ENCODE measurements at regions not wholly inside any gene's neighbourhood (a gene's known extent, or its start where the extent isn't known, plus 50 kb on each side); places are given as distances from the start of the nearest gene placed in this dataset.

DNA sequence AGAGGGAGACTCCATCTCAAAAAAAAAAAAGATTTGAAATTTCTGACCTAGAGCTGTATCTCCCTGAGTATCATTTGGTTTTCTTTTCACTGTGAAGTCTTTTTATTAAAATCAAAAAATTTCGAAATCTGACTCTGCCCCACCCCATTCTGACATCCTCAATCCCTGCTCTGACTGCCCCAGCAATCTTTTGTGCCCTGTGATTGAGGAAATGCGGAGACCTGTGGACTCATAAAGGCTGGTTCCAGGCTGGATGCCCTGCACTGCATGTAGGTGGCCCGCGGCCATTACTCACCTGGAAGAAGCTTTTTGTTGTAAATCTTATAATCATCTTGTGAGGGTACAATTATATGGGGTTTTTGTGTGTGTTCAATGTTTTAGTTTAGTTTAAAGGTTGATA, 147.3 kb upstream of the SEMA6D start:
- Mint-ChIP-seq H3K4me3 (ENCODE audit: unreplicated experiment) (no peak overlapping the region), H3K27ac (ENCODE audit: unreplicated experiment) (no peak overlapping the region), H3K4me1 (ENCODE audit: low read depth, unreplicated experiment) (peaks cover 8% of the 10 kb centered on the region), H3K9me3 (ENCODE audit: unreplicated experiment) (no peaks in the 10 kb centered on the region), H3K27me3 (ENCODE audit: low read depth, unreplicated experiment) (no peaks in the 10 kb centered on the region), H3K36me3 (ENCODE audit: low read depth, unreplicated experiment) (no peaks in the 10 kb centered on the region)
- Histone ChIP-seq H3K79me2 (ENCODE audit: insufficient read depth, low read length) (no peaks in the 10 kb centered on the region), H3K4me3 (ENCODE audit: insufficient read depth, low read depth, low read length) (no peak overlapping the region), H3K9ac (ENCODE audit: low read length) (no peak overlapping the region), H3K36me3 (ENCODE audit: insufficient read depth, low read length) (no peaks in the 10 kb centered on the region), H3K4me2 (ENCODE audit: low read length) (no peak overlapping the region), H3K4me1 (ENCODE audit: insufficient read depth, low read length) (peaks cover 5% of the 10 kb centered on the region), H3K27me3 (ENCODE audit: insufficient read depth, low read length) (no peaks in the 10 kb centered on the region), H4K20me1 (ENCODE audit: insufficient read depth, low read length) (no peaks in the 10 kb centered on the region), H3K27ac (ENCODE audit: low read depth, low read length) (no peak overlapping the region), H3K9me3 (ENCODE audit: insufficient read depth, low read depth, low read length) (no peaks in the 10 kb centered on the region), H2AFZ (ENCODE audit: low read depth, low read length) (no peak overlapping the region)
- TF ChIP-seq, protein P1, sequence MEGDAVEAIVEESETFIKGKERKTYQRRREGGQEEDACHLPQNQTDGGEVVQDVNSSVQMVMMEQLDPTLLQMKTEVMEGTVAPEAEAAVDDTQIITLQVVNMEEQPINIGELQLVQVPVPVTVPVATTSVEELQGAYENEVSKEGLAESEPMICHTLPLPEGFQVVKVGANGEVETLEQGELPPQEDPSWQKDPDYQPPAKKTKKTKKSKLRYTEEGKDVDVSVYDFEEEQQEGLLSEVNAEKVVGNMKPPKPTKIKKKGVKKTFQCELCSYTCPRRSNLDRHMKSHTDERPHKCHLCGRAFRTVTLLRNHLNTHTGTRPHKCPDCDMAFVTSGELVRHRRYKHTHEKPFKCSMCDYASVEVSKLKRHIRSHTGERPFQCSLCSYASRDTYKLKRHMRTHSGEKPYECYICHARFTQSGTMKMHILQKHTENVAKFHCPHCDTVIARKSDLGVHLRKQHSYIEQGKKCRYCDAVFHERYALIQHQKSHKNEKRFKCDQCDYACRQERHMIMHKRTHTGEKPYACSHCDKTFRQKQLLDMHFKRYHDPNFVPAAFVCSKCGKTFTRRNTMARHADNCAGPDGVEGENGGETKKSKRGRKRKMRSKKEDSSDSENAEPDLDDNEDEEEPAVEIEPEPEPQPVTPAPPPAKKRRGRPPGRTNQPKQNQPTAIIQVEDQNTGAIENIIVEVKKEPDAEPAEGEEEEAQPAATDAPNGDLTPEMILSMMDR (IDR thresholded peaks at IDR 0.05; ENCODE audit: insufficient read depth, low read depth, low read length) = no peak
- TF ChIP-seq EZH2 (IDR thresholded peaks at IDR 0.05; ENCODE audit: insufficient read depth, low read length) = no peak
- no peak for FAIRE-seq
- DNase-seq (ENCODE audit: low read depth) = no peak

DNA sequence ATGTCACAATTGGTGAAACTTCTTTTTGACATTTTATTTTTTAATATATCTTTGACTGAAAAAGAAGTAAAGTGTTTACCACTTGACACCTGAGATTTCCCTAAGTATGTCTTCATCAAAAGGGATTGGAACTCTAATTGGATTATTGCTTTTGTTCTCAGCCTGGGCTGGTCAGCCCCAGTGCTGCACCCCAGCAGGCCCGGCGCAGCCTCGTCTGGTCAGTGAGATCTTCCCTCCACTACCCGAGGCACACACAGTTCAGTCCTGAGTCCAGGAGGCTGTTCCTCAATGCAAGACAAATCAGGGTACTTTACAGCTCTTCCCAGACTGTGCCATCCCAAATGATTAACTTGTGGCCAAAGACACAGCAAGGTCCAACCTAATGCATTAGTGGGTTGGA, 146.9 kb upstream of the SEMA6D start:
- peaks cover 12% of the 10 kb centered on the region for H3K4me1 Mint-ChIP-seq (ENCODE audit: low read depth, unreplicated experiment)
- FAIRE-seq (no peak), DNase-seq (ENCODE audit: low read depth) (no peak)
- Histone ChIP-seq H3K9ac (ENCODE audit: low read length) (no peak overlapping the region), H3K4me1 (ENCODE audit: insufficient read depth, low read length) (peaks cover 7% of the 10 kb centered on the region), H3K9me3 (ENCODE audit: insufficient read depth, low read depth, low read length) (no peaks in the 10 kb centered on the region), H3K36me3 (ENCODE audit: insufficient read depth, low read length) (no peaks in the 10 kb centered on the region), H3K4me2 (ENCODE audit: low read length) (no peak overlapping the region), H3K27ac (ENCODE audit: low read depth, low read length) (no peak overlapping the region), H3K79me2 (ENCODE audit: insufficient read depth, low read length) (no peaks in the 10 kb centered on the region), H3K4me3 (ENCODE audit: insufficient read depth, low read depth, low read length) (no peak overlapping the region), H4K20me1 (ENCODE audit: insufficient read depth, low read length) (no peaks in the 10 kb centered on the region), H2AFZ (ENCODE audit: low read depth, low read length) (no peak overlapping the region), H3K27me3 (ENCODE audit: insufficient read depth, low read length) (no peaks in the 10 kb centered on the region)
- H3K9me3 Mint-ChIP-seq (ENCODE audit: unreplicated experiment) = no peaks in the 10 kb centered on the region
- H3K27me3 Mint-ChIP-seq (ENCODE audit: low read depth, unreplicated experiment) = no peaks in the 10 kb centered on the region
- no peak overlapping the region for H3K27ac Mint-ChIP-seq (ENCODE audit: unreplicated experiment)
- H3K4me3 Mint-ChIP-seq (ENCODE audit: unreplicated experiment) = no peak overlapping the region
- TF ChIP-seq EZH2 (IDR thresholded peaks at IDR 0.05; ENCODE audit: insufficient read depth, low read length) = no peak
- TF ChIP-seq, protein P1 (IDR thresholded peaks at IDR 0.05; ENCODE audit: insufficient read depth, low read depth, low read length) = no peak
- H3K36me3 Mint-ChIP-seq (ENCODE audit: low read depth, unreplicated experiment) = no peaks in the 10 kb centered on the region

DNA sequence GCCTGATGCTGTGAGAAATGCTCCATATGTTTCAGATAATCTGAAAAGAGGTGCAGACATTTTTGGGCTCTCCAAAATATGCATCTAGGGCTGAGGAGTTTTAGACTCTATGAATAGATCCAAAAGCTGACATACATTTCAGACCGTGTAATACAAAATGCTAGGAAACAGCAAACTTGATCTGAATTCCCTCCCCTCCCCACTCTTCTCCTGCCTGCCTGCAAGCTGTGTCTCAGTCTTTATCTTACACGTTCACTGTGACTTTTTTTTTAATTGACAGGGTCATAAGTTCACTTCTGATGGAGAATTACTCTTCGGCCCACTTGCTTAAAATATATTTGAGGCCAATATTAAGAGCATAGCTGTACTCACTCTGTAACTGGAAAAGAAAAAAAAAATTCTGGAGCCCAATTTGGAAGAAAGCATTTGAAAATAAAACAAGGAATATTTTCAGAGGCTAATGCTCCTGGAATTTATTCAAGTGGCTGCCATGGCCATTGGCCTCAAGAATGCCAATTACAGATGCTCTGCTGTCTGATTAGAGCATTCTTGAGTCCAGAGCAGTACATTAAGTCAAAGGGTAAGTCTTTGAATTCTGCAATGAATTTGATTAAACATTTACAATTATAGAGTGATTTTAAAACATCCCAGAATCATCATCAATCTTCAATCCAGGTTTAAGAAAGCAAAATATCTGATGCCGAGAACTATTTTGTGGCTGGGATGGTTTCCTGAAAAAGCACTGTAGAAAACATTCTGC, 146.2 kb upstream of the SEMA6D start:
- Histone ChIP-seq H3K4me1 (ENCODE audit: insufficient read depth, low read length) (peaks cover 7% of the 10 kb centered on the region), H4K20me1 (ENCODE audit: insufficient read depth, low read length) (no peaks in the 10 kb centered on the region), H3K9me3 (ENCODE audit: insufficient read depth, low read depth, low read length) (no peaks in the 10 kb centered on the region), H3K4me2 (ENCODE audit: low read length) (no peak overlapping the region), H3K27ac (ENCODE audit: low read depth, low read length) (no peak overlapping the region), H3K4me3 (ENCODE audit: insufficient read depth, low read depth, low read length) (no peak overlapping the region), H3K9ac (ENCODE audit: low read length) (no peak overlapping the region), H2AFZ (ENCODE audit: low read depth, low read length) (no peak overlapping the region), H3K36me3 (ENCODE audit: insufficient read depth, low read length) (no peaks in the 10 kb centered on the region), H3K79me2 (ENCODE audit: insufficient read depth, low read length) (no peaks in the 10 kb centered on the region), H3K27me3 (ENCODE audit: insufficient read depth, low read length) (no peaks in the 10 kb centered on the region)
- Mint-ChIP-seq H3K27me3 (ENCODE audit: low read depth, unreplicated experiment) (no peaks in the 10 kb centered on the region), H3K9me3 (ENCODE audit: unreplicated experiment) (no peaks in the 10 kb centered on the region), H3K4me1 (ENCODE audit: low read depth, unreplicated experiment) (peaks cover 15% of the 10 kb centered on the region), H3K27ac (ENCODE audit: unreplicated experiment) (no peak overlapping the region), H3K4me3 (ENCODE audit: unreplicated experiment) (no peak overlapping the region), H3K36me3 (ENCODE audit: low read depth, unreplicated experiment) (no peaks in the 10 kb centered on the region)
- FAIRE-seq = no peak
- DNase-seq (ENCODE audit: low read depth) = peak; percentile 53
- no peak for TF ChIP-seq EZH2 (IDR thresholded peaks at IDR 0.05; ENCODE audit: insufficient read depth, low read length)
- TF ChIP-seq, protein P1 (IDR thresholded peaks at IDR 0.05; ENCODE audit: insufficient read depth, low read depth, low read length) = no peak

Measured in astrocyte (in vitro differentiated cells and primary cell).